KOPT-K1 (cell line): ENCODE measurements at regions not wholly inside any gene's neighbourhood (a gene's known extent, or its start where the extent isn't known, plus 50 kb on each side); places are given as distances from the start of the nearest gene placed in this dataset.

Experiments used
- H3K27ac ChIP-seq: fragments of 200-600 bp; sonication (generic); 2 replicates; pipeline ENCODE4 v1.5.1; 2016; ENCODE audit warnings: antibody characterized with exemption, mild to moderate bottlenecking, low read depth, low read length; ENCODE audit not compliant: poor library complexity, severe bottlenecking
- H3K36me3 ChIP-seq: fragments of 200-600 bp; sonication (generic); 2 replicates; pipeline ENCODE4 v1.5.1; 2017; ENCODE audit warnings: antibody characterized with exemption, mild to moderate bottlenecking, low read length, moderate library complexity; ENCODE audit not compliant: insufficient read depth
- H3K9me3 ChIP-seq: fragments of 200-600 bp; sonication (generic); 2 replicates; pipeline ENCODE4 v1.5.1; 2017; ENCODE audit warnings: antibody characterized with exemption, low read length, mild to moderate bottlenecking; ENCODE audit not compliant: insufficient read depth, poor library complexity, severe bottlenecking

DNA sequence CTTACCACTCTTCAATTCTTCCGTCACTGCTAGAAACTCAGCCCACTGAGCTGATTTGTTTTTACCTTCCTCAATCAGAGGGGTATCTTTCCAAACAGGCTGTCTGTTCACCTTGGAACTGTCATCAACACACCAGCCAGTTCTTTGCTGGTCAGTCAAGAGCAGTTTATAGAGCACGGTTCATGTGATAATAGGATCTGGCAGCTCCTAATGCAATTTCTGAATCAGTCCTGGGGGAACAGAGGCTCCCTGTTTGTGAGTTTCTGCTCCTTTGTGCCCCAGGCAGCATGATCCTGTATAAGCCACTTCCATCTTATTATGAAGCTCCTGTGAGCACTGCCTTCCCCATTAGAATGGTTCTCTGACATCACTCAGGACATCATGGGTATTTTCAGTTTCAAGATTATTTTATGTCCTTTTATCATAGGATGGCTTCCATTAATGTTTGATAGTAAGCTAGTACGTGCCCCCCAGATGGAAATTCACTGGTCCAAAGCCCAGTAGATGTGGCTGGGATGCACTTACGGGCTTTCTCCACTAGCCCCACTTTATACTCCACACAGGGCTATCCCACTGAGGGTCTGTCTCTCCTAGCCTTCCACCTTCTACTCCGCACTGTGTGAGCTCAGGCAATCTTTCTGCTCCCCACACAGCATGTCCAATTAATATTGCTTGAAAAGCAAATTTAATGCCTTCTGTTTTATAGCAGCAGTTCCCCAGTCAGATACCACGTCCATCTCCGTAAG is 85.5 kb upstream of the SPIN1 start:
- no peaks in the 10 kb centered on the region for H3K36me3 ChIP-seq
- no peaks in the 10 kb centered on the region for H3K9me3 ChIP-seq
- H3K27ac ChIP-seq = no peak overlapping the region

DNA sequence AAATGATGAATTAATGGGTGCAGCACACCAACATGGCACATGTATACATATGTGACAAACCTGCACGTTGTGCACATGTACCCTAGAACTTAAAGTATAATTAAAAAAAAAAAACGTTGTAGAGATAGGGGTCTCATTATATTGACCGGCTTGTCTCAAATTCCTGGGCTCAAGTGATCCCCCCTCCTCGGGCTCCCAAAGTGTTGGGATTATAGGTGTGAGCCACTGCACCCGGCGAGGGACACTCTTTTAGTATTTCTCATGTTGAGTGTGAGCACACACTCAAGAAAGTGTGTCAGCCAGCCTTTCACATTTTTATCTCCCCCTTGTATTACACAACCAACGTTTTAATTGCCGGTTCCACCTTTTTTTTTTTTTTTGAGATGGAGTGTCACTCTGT is 87.7 kb upstream of the SPIN1 start:
- H3K36me3 ChIP-seq = no peaks in the 10 kb centered on the region
- H3K9me3 ChIP-seq = no peaks in the 10 kb centered on the region
- no peak overlapping the region for H3K27ac ChIP-seq

DNA sequence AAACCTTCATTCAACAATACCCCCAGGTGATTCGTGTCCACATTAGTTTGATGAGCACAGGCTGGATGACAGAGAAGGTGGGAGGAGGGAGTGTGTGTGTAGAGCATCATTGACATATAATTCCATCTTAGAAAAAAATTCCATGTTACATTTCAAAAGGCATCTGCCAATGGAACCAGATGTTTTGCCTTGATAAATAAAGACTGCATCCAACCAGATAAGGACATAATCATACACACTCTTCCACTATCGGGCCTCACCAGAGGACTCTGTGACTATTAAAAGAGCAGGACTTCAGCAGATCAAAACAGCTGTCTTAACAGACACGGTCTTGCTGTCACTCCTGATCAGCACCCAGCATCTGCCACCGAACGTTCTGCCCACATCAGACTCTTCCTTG is 96.4 kb upstream of the SPIN1 start:
- Histone ChIP-seq H3K9me3 (no peaks in the 10 kb centered on the region), H3K36me3 (no peaks in the 10 kb centered on the region), H3K27ac (no peak overlapping the region)

DNA sequence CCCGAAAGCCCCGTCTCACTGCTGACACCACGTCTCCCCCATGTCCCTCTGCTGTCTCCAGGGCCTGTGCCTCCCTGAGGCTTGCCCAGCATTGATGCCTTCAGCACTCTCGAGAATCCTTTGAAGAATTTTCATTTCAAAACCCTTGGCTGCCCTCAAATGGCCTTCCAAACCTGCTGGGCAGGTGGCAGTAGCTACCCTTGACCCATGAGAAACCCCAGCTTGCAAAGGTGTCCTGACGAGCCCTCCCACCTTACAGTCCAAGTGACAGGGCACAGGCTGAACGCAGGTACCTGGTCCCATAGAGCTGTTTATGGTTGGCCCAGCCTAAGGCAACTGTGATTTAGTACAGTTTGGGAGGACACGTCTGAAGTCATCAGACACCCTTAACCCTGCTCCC is 97.2 kb upstream of the SPIN1 start:
- Histone ChIP-seq H3K27ac (no peak overlapping the region), H3K36me3 (no peaks in the 10 kb centered on the region), H3K9me3 (no peaks in the 10 kb centered on the region)

DNA sequence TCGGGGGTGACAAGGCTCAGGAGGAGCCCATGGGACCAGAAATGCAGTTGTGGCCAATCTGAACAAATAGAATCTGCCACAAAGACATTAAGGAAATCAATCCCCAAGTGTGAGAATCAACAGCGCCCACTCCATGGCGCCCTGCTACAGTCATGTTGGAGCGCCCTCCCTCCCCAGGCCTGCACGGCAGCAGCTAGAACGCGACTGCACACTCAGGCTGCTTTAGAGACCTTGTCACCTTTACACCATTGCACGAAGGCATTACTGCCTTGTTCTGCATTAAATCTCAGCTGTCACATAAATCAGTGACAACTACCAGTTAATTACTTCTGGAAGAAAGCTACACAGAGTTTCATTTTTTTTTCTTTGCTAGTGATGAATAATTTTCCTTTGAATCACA is 98.7 kb upstream of the SPIN1 start:
- H3K36me3 ChIP-seq = no peaks in the 10 kb centered on the region
- H3K9me3 ChIP-seq = peaks cover 12% of the 10 kb centered on the region
- no peak overlapping the region for H3K27ac ChIP-seq

DNA sequence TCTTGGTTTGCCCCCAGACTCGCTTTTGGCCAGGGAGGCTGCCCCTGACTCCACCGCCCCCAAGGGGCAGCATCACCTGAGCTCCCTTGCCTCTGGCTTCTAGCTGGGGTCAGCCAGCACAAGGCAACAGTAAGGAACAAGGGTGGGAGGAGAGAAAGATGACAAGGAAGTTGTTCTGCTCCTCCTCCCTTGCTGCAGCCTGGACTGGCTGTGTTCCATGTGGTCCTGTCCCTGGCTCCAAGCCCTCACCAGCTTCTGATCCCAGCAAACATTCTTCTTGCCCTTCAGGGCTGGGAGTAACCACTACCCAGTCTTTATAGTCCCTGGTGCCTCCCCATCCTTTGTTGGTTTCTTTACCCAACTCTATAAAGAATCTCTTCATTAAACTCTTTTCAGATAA is 100.3 kb upstream of the SPIN1 start:
- Histone ChIP-seq H3K36me3 (no peaks in the 10 kb centered on the region), H3K9me3 (peaks cover 21% of the 10 kb centered on the region), H3K27ac (no peak overlapping the region)

DNA sequence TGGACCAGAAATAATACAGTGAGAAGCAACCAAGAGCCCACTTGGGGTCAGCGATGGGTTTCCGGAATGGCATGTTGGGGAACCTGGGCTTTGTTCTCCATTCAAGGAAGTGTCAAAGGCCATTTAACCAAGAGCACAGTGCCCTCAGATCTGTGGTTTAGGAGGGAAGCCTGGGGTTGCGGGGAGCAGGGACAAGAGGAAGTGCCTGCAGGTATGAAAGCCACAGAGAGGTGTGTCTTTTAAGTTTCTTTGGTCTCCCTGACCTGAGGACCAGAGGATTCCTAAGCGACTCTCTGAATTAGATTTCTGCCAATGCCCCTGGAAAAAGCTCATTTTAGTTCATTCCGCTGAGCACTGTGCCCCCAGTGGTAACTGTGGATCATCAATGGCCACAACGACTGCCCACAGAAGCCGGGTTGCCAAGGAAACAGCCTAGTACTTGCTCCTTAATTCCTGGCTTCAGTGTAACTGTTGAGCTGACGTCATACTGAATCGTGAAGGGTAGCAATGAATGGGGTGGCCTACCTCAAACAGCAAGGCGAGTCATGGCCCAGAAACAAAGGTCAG is 107.3 kb upstream of the SPIN1 start:
- Histone ChIP-seq H3K9me3 (peaks cover 22% of the 10 kb centered on the region), H3K27ac (no peak overlapping the region), H3K36me3 (no peaks in the 10 kb centered on the region)

DNA sequence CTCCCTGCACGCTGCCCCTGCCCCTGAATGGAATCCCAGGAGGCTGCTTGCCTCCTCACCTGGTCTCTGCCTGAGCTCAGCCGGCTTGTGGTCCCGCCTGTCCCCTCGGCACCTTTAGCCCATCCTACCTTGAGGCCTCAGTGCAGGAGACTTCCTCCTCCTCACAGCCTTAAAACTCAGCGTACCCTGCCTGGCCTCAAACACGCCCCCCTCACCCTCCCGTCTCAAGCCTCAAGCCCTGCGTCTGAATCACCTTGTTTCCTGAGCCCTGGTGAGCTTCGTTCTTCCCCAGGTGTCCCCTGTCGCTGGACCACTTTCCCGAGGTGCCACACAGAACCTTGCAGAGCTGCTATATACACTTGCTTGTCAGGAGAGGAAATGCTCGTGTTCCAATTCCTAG is 110.2 kb upstream of the SPIN1 start:
- H3K36me3 ChIP-seq = no peaks in the 10 kb centered on the region

DNA sequence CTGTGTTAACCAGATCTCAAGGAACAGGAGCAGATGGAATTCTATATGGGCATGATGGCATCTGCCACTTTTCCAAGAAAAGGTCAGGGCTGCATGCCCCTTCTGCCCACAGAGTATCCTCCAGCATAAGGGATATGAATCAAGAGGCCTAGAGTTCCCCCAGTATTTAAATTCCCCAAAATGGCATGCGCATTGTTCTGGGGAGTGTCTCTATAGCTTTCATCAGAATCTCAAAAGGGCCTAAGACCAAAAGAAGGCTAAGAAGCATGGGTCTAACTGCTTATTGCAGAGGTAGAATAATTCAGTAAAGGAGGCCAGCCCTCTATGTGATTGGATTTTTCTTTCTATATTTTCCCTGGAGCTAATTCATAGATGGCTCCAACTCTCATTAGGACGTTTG is 114.2 kb upstream of the SPIN1 start:
- Histone ChIP-seq H3K36me3 (no peaks in the 10 kb centered on the region), H3K9me3 (no peaks in the 10 kb centered on the region), H3K27ac (no peak overlapping the region)

More for the DNA sequence above, 110.2 kb upstream of the SPIN1 start:
- Histone ChIP-seq H3K9me3 (peaks cover 2% of the 10 kb centered on the region), H3K27ac (no peak overlapping the region)

DNA sequence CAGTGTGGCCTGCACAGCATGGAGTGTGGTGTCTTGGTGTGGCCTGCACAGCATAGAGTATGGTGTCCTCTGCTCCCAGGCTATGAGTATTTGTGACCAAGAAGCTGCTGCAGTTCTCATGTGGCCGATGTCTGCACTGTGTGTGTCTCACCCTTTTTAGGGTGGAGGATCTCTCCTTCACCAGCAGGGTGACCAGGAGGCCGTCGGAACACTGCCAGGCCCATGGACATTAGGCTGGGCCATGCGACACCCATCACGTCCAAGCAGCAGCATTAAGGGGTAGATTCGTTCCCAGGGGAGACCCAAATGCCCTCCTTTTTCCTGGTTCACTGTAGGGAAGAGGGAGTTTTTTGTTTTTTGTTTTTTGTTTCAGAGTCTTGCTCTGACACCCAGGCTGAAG is 115.3 kb upstream of the SPIN1 start:
- H3K36me3 ChIP-seq = no peaks in the 10 kb centered on the region
- H3K27ac ChIP-seq = no peak overlapping the region

DNA sequence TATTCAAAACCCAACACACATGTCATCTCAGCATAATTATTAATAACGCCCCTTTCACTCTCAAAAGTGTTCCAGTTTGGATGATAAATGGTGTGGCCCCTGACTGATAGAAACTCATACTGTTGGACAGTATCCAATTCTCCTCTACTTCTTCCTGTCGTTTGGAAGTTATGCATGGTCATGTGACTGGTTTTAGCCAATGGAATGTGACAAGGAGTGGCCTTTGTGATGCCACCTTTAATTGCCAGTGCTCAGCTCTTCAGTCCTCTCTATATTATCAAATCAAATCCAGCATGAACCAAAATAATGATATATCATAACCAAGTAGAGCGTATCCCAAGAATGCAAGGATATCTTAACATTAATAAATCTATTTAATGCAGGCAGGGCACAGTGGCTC is 117.8 kb upstream of the SPIN1 start:
- no peak overlapping the region for H3K27ac ChIP-seq
- H3K36me3 ChIP-seq = no peaks in the 10 kb centered on the region
- H3K9me3 ChIP-seq = no peaks in the 10 kb centered on the region

More for the DNA sequence above, 115.3 kb upstream of the SPIN1 start:
- no peaks in the 10 kb centered on the region for H3K9me3 ChIP-seq

DNA sequence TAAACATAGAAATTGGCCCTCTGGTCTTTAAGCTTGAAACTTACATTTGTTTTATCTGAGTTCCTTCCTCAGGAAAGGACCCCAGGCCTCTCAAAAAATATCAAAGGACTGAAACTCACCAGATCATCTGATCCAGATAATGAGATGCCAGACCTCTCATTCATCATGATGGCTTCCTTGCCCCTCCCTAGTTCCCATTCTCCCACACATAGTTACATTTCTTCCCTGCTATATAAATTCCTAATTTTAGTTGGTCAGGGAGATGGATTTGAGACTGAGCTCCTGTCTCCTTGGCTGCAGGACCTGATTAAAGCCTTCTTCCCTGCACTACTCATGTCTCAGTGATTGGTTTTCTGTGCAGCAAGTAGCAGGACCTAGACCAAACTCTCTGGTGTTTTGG is 119.4 kb upstream of the SPIN1 start:
- Histone ChIP-seq H3K9me3 (no peaks in the 10 kb centered on the region), H3K36me3 (no peaks in the 10 kb centered on the region), H3K27ac (no peak overlapping the region)

DNA sequence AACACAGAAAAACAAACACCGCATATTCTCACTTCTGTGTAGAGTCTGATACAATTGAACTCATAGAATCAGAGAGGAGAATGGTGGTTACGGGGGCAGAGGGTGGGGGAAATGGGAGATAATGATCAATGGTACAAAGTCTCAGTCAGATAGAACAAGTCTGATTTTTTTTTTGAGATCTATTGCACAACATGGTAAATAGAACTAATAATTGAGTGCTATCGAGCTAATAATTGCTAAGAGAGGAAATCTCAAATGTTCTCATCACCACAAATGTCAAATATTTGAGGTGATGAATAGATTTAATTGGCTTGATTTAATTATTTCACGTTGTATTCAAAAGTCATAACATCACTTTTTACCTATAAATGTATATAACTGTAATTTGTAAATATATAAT is 121.0 kb upstream of the SPIN1 start:
- no peak overlapping the region for H3K27ac ChIP-seq
- no peaks in the 10 kb centered on the region for H3K9me3 ChIP-seq
- H3K36me3 ChIP-seq = no peaks in the 10 kb centered on the region

DNA sequence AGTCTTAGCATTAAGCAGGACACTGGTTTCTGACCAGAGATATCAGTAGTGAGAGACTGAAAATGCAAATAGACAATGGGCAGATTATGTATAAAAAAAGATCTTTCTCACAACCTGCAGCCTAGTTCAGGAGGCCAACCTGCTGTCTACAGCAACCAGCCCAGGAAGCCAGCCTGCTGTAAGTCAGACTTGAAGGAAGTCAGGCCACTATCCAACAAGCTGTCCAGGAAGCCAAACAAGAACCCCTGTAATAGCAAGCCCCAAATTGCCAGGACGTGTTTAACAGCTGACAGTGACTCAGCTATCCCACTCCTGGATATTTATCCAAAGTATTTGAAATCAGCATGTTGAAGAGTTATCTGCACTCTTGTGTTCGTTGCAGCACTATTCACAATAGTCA is 121.8 kb upstream of the SPIN1 start:
- no peak overlapping the region for H3K27ac ChIP-seq

DNA sequence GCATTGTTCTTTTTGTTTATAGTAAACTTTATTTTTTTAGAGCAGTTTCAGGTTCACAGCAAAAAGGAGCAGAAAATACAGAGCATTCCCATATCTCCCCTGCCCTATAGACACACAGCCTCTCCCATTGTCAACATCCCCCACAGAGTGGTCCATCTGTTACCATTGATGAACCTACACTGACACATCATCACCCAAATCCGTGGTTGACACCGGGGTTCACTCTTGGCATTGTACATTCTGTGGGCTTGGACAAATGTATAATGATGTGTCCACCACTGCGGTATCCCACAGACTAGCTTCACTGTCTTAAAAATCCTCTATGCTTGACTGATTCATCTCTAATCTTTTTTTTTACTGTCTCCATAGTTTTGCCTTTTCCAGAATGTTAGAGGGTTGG is 120.7 kb upstream of the SPATA31C2 start:
- Histone ChIP-seq H3K36me3 (no peaks in the 10 kb centered on the region), H3K27ac (no peak overlapping the region), H3K9me3 (no peaks in the 10 kb centered on the region)

More for the DNA sequence above, 121.8 kb upstream of the SPIN1 start:
- Histone ChIP-seq H3K9me3 (no peaks in the 10 kb centered on the region), H3K36me3 (no peaks in the 10 kb centered on the region)

DNA sequence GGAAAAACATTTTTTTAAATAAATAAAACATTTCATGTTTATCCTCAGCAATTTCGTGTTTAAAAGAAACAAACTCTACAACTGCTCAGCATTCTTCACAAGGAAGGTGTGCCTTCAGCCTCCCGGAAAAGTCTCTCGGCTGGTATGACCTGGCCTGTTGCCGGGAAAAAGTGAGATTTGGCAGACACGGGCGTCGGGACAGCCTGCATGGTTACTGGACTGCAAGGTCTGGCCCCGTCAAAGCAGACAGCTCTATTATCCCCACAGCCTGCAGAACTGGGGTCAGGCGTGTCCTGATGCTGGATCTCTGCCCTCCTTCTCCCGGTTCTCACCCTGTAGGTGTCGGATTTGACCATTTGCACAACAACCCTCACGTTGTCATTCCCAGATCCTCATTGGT is 120.3 kb upstream of the SPATA31C2 start:
- Histone ChIP-seq H3K36me3 (no peaks in the 10 kb centered on the region), H3K27ac (no peak overlapping the region), H3K9me3 (peaks cover 4% of the 10 kb centered on the region)
